Cerebellar cortex (tissue), 1 donor: ENCODE measurements at regions not wholly inside any gene's neighbourhood (a gene's known extent, or its start where the extent isn't known, plus 50 kb on each side); places are given as distances from the start of the nearest gene placed in this dataset.

Source experiments
- DNase-seq: peaks from one replicate; pipeline ENCODE4 v3.0.0-alpha.2; 2015; ENCODE audit warnings: low spot score

- DNase-seq, result no peak
These were observed 1233.5 kb downstream of the BRD1 start for GRCh38 chr22:48594016-48594756.

GRCh38 chr22:48593551-48593950 lies 1234.1 kb downstream of the BRD1 start:
- no peak for DNase-seq

GRCh38 chr22:48592931-48593330 lies 1234.7 kb downstream of the BRD1 start:
- no peak for DNase-seq

DNA sequence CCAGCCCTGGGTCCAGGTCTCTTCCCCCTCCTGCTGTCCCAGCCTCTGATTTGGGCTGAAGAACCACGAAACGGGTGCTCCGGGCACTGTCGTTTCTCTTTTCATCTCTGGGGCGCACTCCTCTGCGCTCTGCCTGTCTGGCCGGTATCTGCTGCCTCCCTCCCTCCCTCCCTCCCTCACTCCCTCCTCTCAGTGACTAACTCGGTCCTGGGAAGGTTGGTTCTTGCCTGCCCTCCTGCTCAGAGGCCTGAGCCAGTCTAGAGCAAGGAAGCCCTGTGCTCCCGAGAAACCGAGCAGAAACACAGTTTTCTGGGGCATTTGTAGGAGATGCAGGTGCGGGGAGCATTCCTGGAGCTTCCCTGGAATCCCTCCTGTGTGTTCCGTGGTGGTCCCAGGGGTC lies 1235.2 kb downstream of the BRD1 start:
- no peak for DNase-seq

DNA sequence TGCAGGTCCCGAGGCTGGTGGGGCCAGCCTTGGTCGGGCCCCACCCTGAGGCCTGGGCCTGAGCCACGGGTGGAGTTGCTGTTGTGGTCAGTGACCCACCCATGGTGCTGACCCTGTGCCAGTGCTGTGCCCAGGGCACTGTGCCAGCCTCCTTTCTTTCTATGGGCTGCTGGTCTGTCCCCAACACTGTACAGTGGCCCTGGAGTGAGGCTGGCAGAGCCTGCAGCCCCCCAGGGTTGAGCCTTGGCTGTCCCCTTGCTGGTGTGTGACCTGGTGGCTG lies 1235.7 kb downstream of the BRD1 start:
- no peak for DNase-seq

GRCh38 chr22:48591286-48592065 lies 1236.2 kb downstream of the BRD1 start:
- DNase-seq, result no peak

GRCh38 chr22:48589901-48590300 lies 1237.8 kb downstream of the BRD1 start:
- DNase-seq, result no peak

DNA sequence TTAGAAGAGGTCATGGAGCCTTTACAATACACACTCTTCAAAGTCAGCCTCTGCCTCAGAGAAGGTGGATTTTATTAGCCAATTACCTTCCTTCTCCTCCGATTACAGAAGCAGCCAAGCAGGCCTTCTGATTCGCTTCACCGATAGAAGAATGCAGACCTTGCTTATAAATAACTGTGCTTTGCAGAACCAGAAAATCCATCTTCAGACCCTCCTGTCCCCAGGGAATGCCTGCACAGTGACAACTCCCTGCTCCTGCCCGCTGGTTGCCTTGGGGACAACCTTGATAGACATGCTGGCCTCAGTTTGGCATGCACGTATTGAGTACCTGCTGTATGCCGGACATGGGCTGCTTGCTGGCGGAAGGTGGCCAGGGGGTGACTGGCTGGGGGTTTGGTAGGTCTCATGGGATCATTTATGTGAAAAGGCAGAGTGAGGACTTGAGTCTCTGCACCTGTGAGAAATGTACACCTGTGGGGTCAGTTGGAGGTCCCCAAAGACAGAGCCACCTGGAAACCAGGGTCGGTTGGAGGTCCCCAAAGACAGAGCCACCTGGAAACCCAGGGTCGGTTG lies 1238.7 kb downstream of the BRD1 start:
- DNase-seq, result no peak

DNA sequence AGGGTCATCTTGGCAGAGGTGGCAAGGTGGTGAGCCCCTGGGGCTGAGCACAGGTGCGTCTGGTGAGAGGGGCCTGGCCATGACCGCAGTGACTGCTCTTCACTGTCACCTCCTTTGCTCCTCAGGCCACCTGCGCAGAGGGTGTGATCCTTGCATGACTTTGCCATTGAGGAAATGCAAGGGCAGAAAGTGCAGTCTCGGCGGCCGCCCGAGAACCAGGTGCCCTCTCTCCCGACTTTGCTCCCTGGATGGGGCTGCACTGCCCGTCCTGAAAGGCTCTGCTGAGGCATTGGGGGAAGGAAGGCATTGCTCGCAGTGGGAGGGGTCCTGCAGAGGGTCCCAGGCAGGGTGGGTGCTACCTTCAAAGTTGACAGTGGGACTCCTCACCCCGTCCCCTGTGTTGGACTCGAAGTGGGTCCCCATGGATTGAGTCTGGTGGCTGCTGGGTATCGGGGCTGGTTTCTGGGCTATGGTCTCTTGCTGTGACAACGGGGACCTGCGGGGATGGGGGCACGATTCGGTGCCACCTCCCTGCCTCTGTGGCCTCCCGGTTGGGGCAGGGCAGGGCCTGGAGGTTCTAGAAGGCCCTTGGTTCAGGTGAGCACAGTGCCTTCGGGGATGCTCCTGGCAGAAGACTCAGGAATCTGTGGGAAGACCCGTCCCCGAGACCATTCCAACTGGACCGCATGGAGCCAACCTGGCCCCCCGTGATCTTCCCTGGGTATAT lies 1239.4 kb downstream of the BRD1 start:
- DNase-seq, result no peak

- DNase-seq, result no peak
These were observed 1240.3 kb downstream of the BRD1 start for GRCh38 chr22:48587236-48587865.

GRCh38 chr22:48586799-48587185 lies 1240.9 kb downstream of the BRD1 start:
- DNase-seq, result no peak

- DNase-seq, result no peak
These were observed 1241.5 kb downstream of the BRD1 start for GRCh38 chr22:48585916-48586798.

GRCh38 chr22:48584170-48584569 lies 1243.5 kb downstream of the BRD1 start:
- DNase-seq, result no peak

DNA sequence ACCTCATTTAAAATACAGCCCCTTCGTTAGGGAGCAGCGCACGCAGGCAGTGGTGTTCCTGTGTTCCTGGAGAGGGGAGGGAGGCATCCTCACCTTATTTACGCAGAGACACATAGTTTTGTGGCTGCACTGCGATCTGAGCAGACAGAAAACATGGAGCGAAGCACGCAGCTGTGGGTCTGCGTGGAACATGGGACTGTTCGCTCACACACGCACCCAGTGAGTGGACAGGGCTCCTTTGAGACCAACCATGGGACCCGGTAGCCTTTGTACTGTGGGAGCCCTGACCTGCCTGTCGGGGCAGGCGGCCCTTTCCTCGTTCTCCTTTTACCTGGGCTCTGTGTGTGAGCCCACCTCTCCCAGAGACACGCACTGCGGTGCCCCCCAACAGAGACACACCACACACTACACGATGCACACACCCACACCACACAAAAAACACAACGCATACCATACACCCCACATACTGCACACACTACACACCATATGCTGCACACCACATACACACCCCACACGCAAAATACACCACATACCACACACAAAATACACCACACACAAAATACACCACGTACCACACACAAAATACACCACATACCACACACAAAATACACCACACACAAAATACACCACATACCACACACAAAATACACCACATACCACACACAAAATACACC lies 1245.7 kb downstream of the BRD1 start:
- DNase-seq, result peak; percentile 39

GRCh38 chr22:48581205-48581766 lies 1246.4 kb downstream of the BRD1 start:
- DNase-seq, result no peak

DNA sequence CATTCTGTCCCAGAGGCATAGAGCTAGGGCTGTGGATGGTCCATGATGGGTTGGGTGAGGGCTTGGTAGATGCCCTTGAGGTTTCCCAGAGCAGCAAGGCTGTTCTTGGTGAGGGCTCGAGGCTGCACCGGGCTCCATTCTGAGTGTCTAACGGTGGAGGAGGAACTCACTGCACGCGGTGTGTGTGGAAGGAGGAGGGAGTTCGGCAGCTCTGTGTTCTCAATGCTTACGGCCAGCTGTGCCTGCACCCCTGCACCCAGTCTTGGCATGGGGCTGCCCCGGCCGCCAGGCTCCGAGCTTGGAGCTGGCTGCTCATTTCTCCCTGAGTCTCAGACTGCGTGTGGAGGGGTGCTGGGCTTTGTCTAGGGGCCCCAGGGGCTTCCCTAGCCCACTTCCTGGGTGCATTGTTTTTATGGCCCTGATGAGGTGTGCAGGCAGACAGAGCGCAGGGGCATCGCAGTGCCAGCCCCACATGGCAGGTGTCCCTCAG lies 1247.1 kb downstream of the BRD1 start:
- DNase-seq, result no peak

DNA sequence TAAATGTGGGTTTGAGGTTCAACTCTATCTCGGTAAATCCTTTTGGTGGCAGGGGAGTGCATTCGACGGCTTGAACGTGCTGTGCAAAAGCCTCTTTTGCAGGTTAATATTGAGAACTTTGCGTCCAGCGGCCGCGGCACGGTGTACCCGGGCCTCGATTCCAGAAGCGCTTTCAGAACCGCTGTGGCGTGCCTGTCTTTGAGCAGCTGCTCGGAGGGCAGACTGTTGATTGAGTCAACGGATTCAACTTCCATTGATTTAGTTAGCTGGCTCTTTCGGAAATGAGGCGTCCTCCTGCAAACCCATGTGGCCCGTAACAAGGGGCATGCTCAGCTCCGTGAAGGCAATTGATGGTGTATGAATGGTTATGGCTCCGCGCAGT lies 1247.8 kb downstream of the BRD1 start:
- DNase-seq, result no peak

GRCh38 chr22:48579043-48579927 lies 1248.4 kb downstream of the BRD1 start:
- DNase-seq, result no peak
